SK-N-SH (cell line): ENCODE measurements at regions not wholly inside any gene's neighbourhood (a gene's known extent, or its start where the extent isn't known, plus 50 kb on each side); places are given as distances from the start of the nearest gene placed in this dataset.

ENCODE experiments used
- CTCF ChIP-seq: fragments of 200-600 bp; sonication (generic); IDR thresholded peaks from 2 replicates; pipeline ENCODE4 v1.6.1; 2017; ENCODE audit warnings: antibody characterized with exemption, mild to moderate bottlenecking, moderate library complexity
- EP300 ChIP-seq, 2 experiments: IDR thresholded peaks; 2 replicates each; pipeline versions ENCODE4 v1.4.0 to v1.6.1; 2012; ENCODE audit warnings: borderline replicate concordance in 1 of 2, low read depth in 1 of 2, low read length in 1 of 2
- FOXM1 ChIP-seq: IDR thresholded peaks from 2 replicates; pipeline ENCODE4 v1.4.0; 2012; ENCODE audit warnings: low read depth, mild to moderate bottlenecking
- GABPA ChIP-seq: IDR thresholded peaks from 2 replicates; pipeline ENCODE4 v1.4.0; 2012; ENCODE audit warnings: low read depth, mild to moderate bottlenecking
- MXI1 ChIP-seq: IDR thresholded peaks from 2 replicates; pipeline ENCODE4 v1.6.1; 2012; ENCODE audit warnings: mild to moderate bottlenecking, low read depth, low read length, improper control_type of control experiment
- POLR2AphosphoS5 ChIP-seq: IDR thresholded peaks from 2 replicates; pipeline ENCODE4 v1.6.1; 2012; ENCODE audit warnings: low read depth, low read length
- SMC3 ChIP-seq: IDR thresholded peaks from 2 replicates; pipeline ENCODE4 v1.6.1; 2012; ENCODE audit warnings: low read depth, low read length, improper control_type of control experiment
- USF2 ChIP-seq: fragments of 150-350 bp; IDR thresholded peaks from 2 replicates; pipeline ENCODE4 v1.6.1; 2017; ENCODE audit warnings: antibody characterized with exemption, low read length, low read depth, borderline replicate concordance

- no peak for TF ChIP-seq EP300 (IDR thresholded peaks at IDR 0.05; ENCODE audit: borderline replicate concordance in 1 of 2, low read depth in 1 of 2, low read length in 1 of 2)
- TF ChIP-seq POLR2AphosphoS5 = no peak
- no peak for TF ChIP-seq CTCF
- no peak for TF ChIP-seq FOXM1
- TF ChIP-seq GABPA = no peak
- TF ChIP-seq USF2 = no peak
- no peak for TF ChIP-seq MXI1
- TF ChIP-seq SMC3 = no peak
Measured at GRCh38 chr2:175393851-175394250, 212.3 kb upstream of the ATP5MC3 start.
